ENCODE measurements at regions not wholly inside any gene's neighbourhood (a gene's known extent, or its start where the extent isn't known, plus 50 kb on each side); places are given as distances from the start of the nearest gene placed in this dataset.

DNA sequence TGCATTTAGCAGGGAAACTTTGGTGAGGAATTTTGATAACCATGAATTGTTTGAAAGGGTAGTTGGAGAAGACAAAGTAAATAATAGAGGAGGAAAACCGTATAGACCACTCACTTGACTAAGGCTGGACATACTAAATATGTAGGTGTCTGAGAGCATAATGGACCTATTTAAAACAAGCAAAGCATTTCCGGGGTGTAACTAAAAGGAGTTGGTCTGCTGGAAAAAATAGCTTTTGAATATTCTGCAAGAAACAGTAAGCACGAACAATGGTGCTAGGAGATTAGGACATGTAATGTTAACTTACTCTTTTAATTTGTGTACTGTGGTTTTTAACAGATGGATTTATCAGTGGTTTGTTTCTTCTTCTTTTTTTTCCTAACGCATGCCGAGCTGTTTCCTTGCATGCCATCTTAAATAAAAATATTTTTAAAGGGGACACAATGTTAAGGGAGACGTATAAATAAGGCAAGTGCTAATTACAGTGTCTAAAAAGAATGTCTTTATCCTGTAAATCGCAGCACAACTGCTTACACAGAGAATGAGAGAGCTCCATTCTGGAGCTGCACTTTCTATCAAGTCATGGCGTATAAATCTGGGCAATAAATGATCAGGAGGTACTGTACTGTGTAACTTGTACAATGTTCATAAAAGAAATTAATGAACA is 492.1 kb downstream of the LMO4 start:
- no peak for DNase-seq (ENCODE audit: low read depth)
- H3K4me3 ChIP-seq (ENCODE audit: low read depth, low read length): no peak overlapping the region
- TF ChIP-seq, protein P1, sequence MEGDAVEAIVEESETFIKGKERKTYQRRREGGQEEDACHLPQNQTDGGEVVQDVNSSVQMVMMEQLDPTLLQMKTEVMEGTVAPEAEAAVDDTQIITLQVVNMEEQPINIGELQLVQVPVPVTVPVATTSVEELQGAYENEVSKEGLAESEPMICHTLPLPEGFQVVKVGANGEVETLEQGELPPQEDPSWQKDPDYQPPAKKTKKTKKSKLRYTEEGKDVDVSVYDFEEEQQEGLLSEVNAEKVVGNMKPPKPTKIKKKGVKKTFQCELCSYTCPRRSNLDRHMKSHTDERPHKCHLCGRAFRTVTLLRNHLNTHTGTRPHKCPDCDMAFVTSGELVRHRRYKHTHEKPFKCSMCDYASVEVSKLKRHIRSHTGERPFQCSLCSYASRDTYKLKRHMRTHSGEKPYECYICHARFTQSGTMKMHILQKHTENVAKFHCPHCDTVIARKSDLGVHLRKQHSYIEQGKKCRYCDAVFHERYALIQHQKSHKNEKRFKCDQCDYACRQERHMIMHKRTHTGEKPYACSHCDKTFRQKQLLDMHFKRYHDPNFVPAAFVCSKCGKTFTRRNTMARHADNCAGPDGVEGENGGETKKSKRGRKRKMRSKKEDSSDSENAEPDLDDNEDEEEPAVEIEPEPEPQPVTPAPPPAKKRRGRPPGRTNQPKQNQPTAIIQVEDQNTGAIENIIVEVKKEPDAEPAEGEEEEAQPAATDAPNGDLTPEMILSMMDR (conservative IDR thresholded peaks at IDR 0.05; ENCODE audit: low read depth, low read length): no peak

- no peak for DNase-seq (ENCODE audit: low read depth)
- H3K4me3 ChIP-seq (ENCODE audit: low read depth, low read length): no peak overlapping the region
- TF ChIP-seq, protein P1 (conservative IDR thresholded peaks at IDR 0.05; ENCODE audit: low read depth, low read length): no peak
Observed at GRCh38 chr1:87821335-87821697, 492.6 kb downstream of the LMO4 start.

GRCh38 chr1:87826681-87827251 is 498.1 kb downstream of the LMO4 start:
- no peak for DNase-seq (ENCODE audit: low read depth)

DNA sequence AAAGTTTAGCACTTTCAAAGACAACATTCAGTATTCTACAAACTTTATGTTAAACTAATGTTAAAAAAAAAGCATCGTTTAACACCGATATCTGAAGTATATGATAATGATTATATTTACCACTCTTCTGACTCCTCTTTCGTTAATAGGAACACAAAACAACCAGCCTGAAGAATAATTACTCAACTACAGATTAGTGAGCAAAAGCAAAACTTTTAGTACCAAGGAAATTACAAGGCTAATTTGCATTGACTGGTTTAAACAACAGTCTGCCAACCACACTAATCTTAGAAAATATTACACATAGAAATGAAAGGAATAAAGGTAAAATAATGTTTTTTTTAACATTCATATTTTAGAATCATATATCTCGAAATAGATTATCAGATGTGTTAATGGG is 500.7 kb downstream of the LMO4 start:
- no peak overlapping the region for H3K4me3 ChIP-seq (ENCODE audit: low read depth, low read length)
- no peak for DNase-seq (ENCODE audit: low read depth)
- TF ChIP-seq, protein P1 (conservative IDR thresholded peaks at IDR 0.05; ENCODE audit: low read depth, low read length): no peak

More at GRCh38 chr1:87826681-87827251, 498.1 kb downstream of the LMO4 start:
- TF ChIP-seq, protein P1 (conservative IDR thresholded peaks at IDR 0.05; ENCODE audit: low read depth, low read length): no peak
- H3K4me3 ChIP-seq (ENCODE audit: low read depth, low read length): no peak overlapping the region

- no peak overlapping the region for H3K4me3 ChIP-seq (ENCODE audit: low read depth, low read length)
- no peak for DNase-seq (ENCODE audit: low read depth)
- TF ChIP-seq, protein P1 (conservative IDR thresholded peaks at IDR 0.05; ENCODE audit: low read depth, low read length): no peak
Observed at GRCh38 chr1:87830432-87830978, 501.8 kb downstream of the LMO4 start.

DNA sequence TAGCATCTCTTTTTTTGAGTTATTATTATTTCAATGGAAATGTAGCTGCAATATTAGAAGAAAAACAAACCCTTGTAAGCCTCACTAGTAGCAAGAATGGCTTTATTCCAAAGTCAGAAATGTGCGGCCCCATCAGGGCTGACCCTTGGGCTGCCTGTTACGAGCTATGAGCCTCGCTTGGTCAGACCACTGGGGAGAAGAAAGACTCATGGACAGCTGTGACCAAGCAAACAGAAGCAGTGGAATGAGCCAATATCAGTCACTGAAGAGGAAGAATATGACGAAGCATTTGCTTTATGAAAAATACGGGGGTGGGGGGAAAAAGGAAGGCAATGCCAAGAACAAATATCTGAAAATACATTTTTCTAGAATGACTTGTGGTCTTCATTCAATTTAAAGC is 504.5 kb downstream of the LMO4 start:
- H3K4me3 ChIP-seq (ENCODE audit: low read depth, low read length): no peak overlapping the region

More for the DNA sequence above, 504.5 kb downstream of the LMO4 start:
- no peak for DNase-seq (ENCODE audit: low read depth)
- TF ChIP-seq, protein P1 (conservative IDR thresholded peaks at IDR 0.05; ENCODE audit: low read depth, low read length): no peak
